Endodermal cell (in vitro differentiated cells): ENCODE measurements at regions not wholly inside any gene's neighbourhood (a gene's known extent, or its start where the extent isn't known, plus 50 kb on each side); places are given as distances from the start of the nearest gene placed in this dataset.

ENCODE experiments used
- DNase-seq: peaks from one replicate; pipeline ENCODE4 v3.0.0-alpha.2; 2017
- H3K27ac ChIP-seq: 2 replicates; pipeline ENCODE4 v1.5.1; 2013; ENCODE audit warnings: mild to moderate bottlenecking, low read depth, low read length, moderate library complexity
- H3K27me3 ChIP-seq: 2 replicates; pipeline ENCODE4 v1.6.1; 2013; ENCODE audit warnings: mild to moderate bottlenecking, low read length, moderate library complexity; ENCODE audit not compliant: insufficient read depth, control insufficient read depth, poor library complexity, severe bottlenecking
- H3K36me3 ChIP-seq: 2 replicates; pipeline ENCODE4 v1.7.0; 2013; ENCODE audit warnings: mild to moderate bottlenecking, low read length, moderate library complexity; ENCODE audit not compliant: control insufficient read depth, insufficient read depth
- H3K4me1 ChIP-seq: one replicate; pipeline ENCODE4 v1.7.0; 2013; ENCODE audit warnings: low read length; ENCODE audit not compliant: control insufficient read depth, insufficient read depth
- H3K4me3 ChIP-seq: 2 replicates; pipeline ENCODE4 v1.5.1; 2013; ENCODE audit warnings: mild to moderate bottlenecking, low read length, moderate library complexity
- H3K9ac ChIP-seq: 2 replicates; pipeline ENCODE4 v1.6.1; 2013; ENCODE audit warnings: mild to moderate bottlenecking, low read length, moderate library complexity; ENCODE audit not compliant: poor library complexity, severe bottlenecking; ENCODE audit errors: extremely low read depth
- H3K9me3 ChIP-seq: 2 replicates; pipeline ENCODE4 v1.6.1; 2013; ENCODE audit warnings: mild to moderate bottlenecking, low read length, moderate library complexity; ENCODE audit not compliant: control insufficient read depth
- H3K27ac Mint-ChIP-seq: 2 replicates; pipeline ENCODE4 v1.8.0; 2020; ENCODE audit warnings: mixed read lengths
- H3K27me3 Mint-ChIP-seq: 2 replicates; pipeline ENCODE4 v1.8.0; 2021; ENCODE audit warnings: mild to moderate bottlenecking, mixed read lengths; ENCODE audit not compliant: insufficient read depth
- H3K36me3 Mint-ChIP-seq: 2 replicates; pipeline ENCODE4 v1.8.0; 2020; ENCODE audit warnings: low read depth, mixed read lengths
- H3K4me1 Mint-ChIP-seq: 2 replicates; pipeline ENCODE4 v1.8.0; 2020; ENCODE audit warnings: mixed read lengths
- H3K4me3 Mint-ChIP-seq: 2 replicates; pipeline ENCODE4 v1.8.0; 2020; ENCODE audit warnings: mild to moderate bottlenecking, moderate library complexity, mixed read lengths
- H3K9me3 Mint-ChIP-seq: 2 replicates; pipeline ENCODE4 v1.8.0; 2020; ENCODE audit warnings: mild to moderate bottlenecking, mixed read lengths
- CTCF ChIP-seq: fragments of 200-600 bp; sonication (generic); conservative IDR thresholded peaks from 2 replicates; pipeline ENCODE4 v1.5.0; 2021; ENCODE audit warnings: antibody characterized with exemption, mild to moderate bottlenecking
- WGBS, 2 experiments: methylation state at CpG; one replicate each; pipeline versions ENCODE4 v1.1.5 to v1.1.7; 2013; ENCODE audit warnings: missing lambda C conversion rate in 2 of 2, mixed read lengths in 1 of 2; ENCODE audit not compliant: insufficient coverage in 1 of 2, insufficient read length in 1 of 2; 5-methylcytosine and 5-hydroxymethylcytosine counted together

DNA sequence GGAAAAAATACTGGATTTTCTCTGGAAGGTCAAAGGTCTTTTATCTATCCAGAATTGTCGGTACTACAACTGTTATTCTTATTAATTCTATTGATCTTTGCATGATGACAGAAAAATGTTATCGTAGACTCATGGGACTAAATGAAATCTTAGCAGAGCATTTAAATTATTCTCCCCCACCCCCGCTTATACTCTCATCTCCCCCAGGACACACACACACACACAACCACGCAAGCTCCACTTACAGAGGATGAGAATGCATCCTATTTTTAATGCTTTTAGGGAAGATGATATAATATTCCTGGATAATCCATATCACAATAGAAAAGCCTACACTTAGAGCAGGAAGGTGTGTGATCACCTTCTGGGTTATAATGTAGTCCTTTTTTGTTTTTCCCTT lies 91.9 kb upstream of the STARD13 start:
- no peak overlapping the region for H3K9ac ChIP-seq
- no peak overlapping the region for H3K4me3 Mint-ChIP-seq
- H3K4me3 ChIP-seq, result no peak overlapping the region
- no peak for DNase-seq
- WGBS, 2 experiments, result 100% methylated on average over 2 of the region's 4 CpGs; no CpG with 5 or more reads in 1 of the 2 experiments
- no peaks in the 10 kb centered on the region for H3K4me1 ChIP-seq
- H3K9me3 Mint-ChIP-seq, result no peaks in the 10 kb centered on the region
- H3K27ac ChIP-seq, result no peak overlapping the region
- no peaks in the 10 kb centered on the region for H3K27me3 ChIP-seq
- TF ChIP-seq CTCF, result no peak
- no peaks in the 10 kb centered on the region for H3K9me3 ChIP-seq
- H3K36me3 ChIP-seq, result no peaks in the 10 kb centered on the region
- H3K36me3 Mint-ChIP-seq, result no peaks in the 10 kb centered on the region
- no peak overlapping the region for H3K27ac Mint-ChIP-seq
- peaks cover 22% of the 10 kb centered on the region for H3K27me3 Mint-ChIP-seq
- H3K4me1 Mint-ChIP-seq, result peaks cover 11% of the 10 kb centered on the region

DNA sequence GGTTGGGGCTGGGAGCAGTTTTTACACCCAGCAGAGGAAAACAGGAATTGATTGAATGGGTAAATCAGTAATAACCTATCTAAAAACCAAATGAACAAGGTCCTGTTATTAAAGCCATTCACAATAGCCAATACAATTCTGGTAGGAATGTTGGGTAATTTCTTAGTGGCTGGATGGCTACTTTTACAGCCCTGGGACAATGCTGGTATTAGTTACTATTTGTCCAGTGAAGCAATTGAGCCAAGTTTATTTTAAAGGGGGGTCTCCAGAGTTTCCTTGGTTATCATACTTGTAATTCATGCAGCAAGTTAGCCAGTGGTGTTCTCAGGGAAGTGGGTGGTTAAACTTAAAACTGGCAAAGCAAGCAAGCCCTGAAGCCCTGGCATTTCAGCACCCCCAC lies 92.3 kb upstream of the STARD13 start:
- H3K4me1 ChIP-seq, result no peaks in the 10 kb centered on the region
- Mint-ChIP-seq H3K36me3 (no peaks in the 10 kb centered on the region), H3K27me3 (peaks cover 22% of the 10 kb centered on the region), H3K27ac (no peak overlapping the region), H3K4me1 (peaks cover 11% of the 10 kb centered on the region), H3K9me3 (no peaks in the 10 kb centered on the region), H3K4me3 (no peak overlapping the region)
- no peak for DNase-seq
- H3K36me3 ChIP-seq, result no peaks in the 10 kb centered on the region
- H3K27me3 ChIP-seq, result no peaks in the 10 kb centered on the region
- TF ChIP-seq CTCF, result no peak
- H3K4me3 ChIP-seq, result no peak overlapping the region
- no peak overlapping the region for H3K27ac ChIP-seq
- H3K9ac ChIP-seq, result no peak overlapping the region
- H3K9me3 ChIP-seq, result no peaks in the 10 kb centered on the region

DNA sequence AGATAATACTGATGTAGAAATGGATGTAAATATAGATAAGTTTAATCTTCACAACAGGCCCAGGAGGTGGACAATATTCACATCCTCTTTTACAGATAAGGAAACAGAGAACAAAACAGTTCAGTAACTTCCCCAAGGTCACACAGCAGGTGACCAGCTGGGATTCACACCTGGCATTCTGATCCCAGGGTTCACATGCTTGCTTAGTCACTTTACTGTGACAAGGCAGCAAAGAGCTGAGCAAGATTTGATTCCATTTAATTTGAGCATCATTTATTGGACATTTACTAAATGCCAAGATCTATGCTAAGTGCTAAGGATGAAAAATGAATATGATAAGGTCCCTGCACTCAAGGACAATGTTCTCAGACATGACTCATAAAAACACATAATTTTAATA lies 94.1 kb upstream of the STARD13 start:
- Mint-ChIP-seq H3K9me3 (no peaks in the 10 kb centered on the region), H3K4me3 (no peak overlapping the region), H3K27me3 (peaks cover 22% of the 10 kb centered on the region), H3K36me3 (no peaks in the 10 kb centered on the region), H3K27ac (no peak overlapping the region), H3K4me1 (peaks cover 20% of the 10 kb centered on the region)
- TF ChIP-seq CTCF, result no peak
- Histone ChIP-seq H3K9ac (no peak overlapping the region), H3K9me3 (no peaks in the 10 kb centered on the region), H3K4me1 (peaks cover 2% of the 10 kb centered on the region), H3K4me3 (no peak overlapping the region), H3K27me3 (no peaks in the 10 kb centered on the region), H3K36me3 (no peaks in the 10 kb centered on the region), H3K27ac (no peak overlapping the region)
- peak; percentile 89 for DNase-seq
